ENCODE measurements at regions not wholly inside any gene's neighbourhood (a gene's known extent, or its start where the extent isn't known, plus 50 kb on each side); places are given as distances from the start of the nearest gene placed in this dataset.
"Not testable (repeated sequence)": the region's sequence is repeated elsewhere in the genome, so short reads cannot be mapped to it uniquely, and the experiment has no call there.

DNA sequence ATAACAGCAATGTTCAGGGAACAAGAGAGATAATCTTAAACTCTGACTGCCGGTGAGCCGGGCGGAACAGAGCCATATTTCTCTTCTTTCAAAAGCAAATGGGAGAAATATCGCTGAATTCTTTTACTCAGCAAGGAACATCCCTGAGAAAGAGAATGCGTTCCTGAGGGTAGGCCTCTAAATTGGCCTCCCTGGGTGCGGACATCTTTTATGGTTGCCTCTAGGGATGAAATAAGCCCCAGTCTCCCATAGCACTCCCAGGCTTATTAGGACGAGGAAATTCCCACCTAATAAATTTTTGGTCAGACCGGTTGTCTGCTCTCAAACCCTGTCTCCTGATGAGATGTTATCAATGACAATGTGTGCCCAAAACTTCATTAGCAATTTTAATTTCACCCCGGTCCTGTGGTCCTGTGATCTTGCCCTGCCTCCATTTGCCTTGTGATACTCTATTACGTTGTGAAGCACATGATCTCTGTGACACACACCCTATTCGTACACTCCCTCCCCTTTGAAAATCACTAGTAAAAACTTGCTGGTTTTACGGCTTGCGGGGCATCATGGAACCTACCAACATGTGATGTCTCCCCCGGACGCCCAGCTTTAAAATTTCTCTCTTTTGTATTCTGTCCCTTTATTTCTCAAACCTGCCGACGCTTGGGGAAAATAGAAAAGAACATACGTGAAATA lies 249.4 kb downstream of the RPL10L start:
- H3K27me3 Mint-ChIP-seq; POLR2A ChIA-PET; CTCF ChIA-PET; H3K27ac Mint-ChIP-seq; H3K9me3 Mint-ChIP-seq; H3K4me3 Mint-ChIP-seq; H3K4me1 Mint-ChIP-seq; H3K36me3 Mint-ChIP-seq (ENCODE audit: low read depth); DNase-seq: not testable (repeated sequence)

DNA sequence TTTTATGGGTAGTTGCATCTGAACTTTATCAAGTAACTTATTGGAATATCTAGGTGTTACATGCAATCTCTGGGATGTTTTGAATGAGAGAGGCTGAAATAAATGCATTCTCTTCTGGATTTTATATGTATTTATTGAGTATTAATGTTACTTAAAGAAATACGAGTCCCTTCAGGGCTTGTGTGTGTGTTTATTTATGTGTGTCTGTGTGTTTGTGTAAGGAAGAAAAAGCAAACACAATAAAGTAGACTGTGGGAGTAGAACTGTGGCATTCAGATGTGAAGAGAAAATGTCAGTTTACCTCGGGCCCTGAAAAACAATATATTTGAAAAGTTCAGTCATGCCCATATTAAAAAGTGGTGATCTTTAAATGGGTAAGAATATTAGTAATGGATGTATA lies 250.5 kb downstream of the RPL10L start:
- Mint-ChIP-seq H3K4me1 (no peaks in the 10 kb centered on the region), H3K27ac (no peak overlapping the region), H3K36me3 (ENCODE audit: low read depth) (no peaks in the 10 kb centered on the region), H3K27me3 (no peaks in the 10 kb centered on the region), H3K4me3 (no peak overlapping the region), H3K9me3 (no peaks in the 10 kb centered on the region)
- CTCF ChIA-PET = no interaction called here
- POLR2A ChIA-PET = no interaction called here
- no peak for DNase-seq

DNA sequence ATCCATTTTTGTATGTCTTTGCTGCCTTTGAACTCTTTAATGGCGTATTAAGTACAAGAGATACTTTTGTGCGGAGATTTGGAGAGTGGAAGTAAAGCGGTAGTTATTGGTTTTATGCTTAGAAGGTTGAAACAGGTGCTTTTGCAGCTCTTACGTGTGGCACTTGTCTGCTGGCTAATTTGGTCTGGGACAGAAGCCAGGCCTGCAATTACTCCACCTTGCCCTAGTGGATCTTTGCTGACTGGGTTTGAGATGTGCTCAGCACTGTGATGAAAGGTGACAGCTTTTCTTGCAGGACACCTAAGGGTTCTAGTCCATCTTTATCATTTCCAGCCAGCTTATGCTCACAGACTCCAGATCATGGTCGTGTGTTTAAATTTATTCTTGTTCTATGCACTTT lies 252.5 kb downstream of the RPL10L start:
- Mint-ChIP-seq H3K4me3 (no peak overlapping the region), H3K27me3 (no peaks in the 10 kb centered on the region), H3K27ac (no peak overlapping the region), H3K36me3 (ENCODE audit: low read depth) (no peaks in the 10 kb centered on the region), H3K9me3 (peaks cover under 1% of the 10 kb centered on the region), H3K4me1 (no peaks in the 10 kb centered on the region)
- DNase-seq = no peak
- CTCF ChIA-PET = no interaction called here
- POLR2A ChIA-PET = no interaction called here

DNA sequence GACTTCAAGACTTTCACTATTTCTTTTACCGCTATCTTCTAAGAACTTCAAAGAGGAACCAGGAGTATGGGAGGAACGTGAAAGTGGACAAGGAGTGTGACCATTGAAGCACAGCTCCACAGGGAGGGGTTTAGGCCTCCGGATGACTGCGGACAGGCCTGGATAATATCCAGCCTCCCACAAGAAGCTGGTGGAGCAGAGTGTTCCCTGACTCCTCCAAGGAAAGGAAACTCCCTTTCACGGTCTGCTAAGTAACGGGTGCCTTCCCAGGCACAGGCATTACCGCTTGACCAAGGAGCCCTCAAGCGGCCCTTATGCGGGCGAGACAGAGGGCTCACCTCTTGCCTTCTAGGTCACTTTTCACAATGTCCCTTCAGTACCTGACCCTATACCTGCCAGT lies 267.0 kb downstream of the RPL10L start:
- Mint-ChIP-seq H3K4me1 (no peaks in the 10 kb centered on the region), H3K27me3 (no peaks in the 10 kb centered on the region), H3K27ac (no peak overlapping the region), H3K36me3 (ENCODE audit: low read depth) (no peaks in the 10 kb centered on the region), H3K4me3 (no peak overlapping the region), H3K9me3 (peaks cover 7% of the 10 kb centered on the region)
- CTCF ChIA-PET = no interaction called here
- no peak for DNase-seq
- POLR2A ChIA-PET = no interaction called here

DNA sequence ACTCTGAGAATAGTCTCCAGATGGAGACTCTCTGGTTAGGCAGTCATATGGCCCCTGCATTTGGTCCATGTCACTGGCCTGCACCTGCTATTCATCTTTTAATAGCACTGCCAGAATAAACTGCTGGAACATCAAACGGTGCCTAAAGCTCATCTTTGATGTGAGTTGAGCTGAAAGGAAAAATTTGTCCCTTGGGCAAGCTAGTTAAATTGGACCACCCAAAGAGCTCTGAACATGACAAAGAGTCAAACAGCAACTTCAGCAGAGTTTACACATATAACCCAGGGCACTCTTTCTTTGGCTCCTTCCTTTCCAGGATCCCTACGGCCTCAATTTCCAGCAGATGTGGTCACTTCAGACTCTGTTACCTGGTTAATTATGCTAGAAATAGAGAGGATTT lies 269.9 kb downstream of the RPL10L start:
- H3K4me1 Mint-ChIP-seq = no peaks in the 10 kb centered on the region
- H3K27me3 Mint-ChIP-seq = no peaks in the 10 kb centered on the region
- no peak for DNase-seq
- no peak overlapping the region for H3K4me3 Mint-ChIP-seq
- CTCF ChIA-PET = interaction anchor here (0.6 kb wide), 1 partner anchor 475 kb away, joined by 3 read pairs; no protein-coding TSS in a partner anchor
- H3K36me3 Mint-ChIP-seq (ENCODE audit: low read depth) = no peaks in the 10 kb centered on the region
- H3K9me3 Mint-ChIP-seq = peaks cover 7% of the 10 kb centered on the region
- POLR2A ChIA-PET = no interaction called here
- H3K27ac Mint-ChIP-seq = no peak overlapping the region

DNA sequence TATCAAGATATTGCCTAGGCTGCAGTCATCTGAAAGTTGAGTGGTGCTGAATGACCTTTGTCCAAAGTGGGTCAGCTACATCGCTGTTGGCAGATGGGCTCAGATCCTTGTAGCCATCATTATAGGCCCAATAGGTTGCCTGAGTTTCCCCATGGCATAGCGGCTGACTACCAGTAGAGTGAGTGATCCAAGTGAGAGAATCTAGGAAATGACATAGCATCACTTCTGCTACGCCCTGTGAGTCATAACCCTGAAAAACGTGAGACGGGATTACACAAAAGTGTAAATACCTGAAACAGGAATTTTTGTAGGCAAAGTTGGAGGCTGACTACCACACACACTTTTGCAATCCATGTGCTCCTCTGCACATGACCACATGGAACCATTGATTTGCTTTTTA lies 273.3 kb downstream of the RPL10L start:
- Mint-ChIP-seq H3K27ac (no peak overlapping the region), H3K4me3 (no peak overlapping the region), H3K9me3 (peaks cover 8% of the 10 kb centered on the region), H3K4me1 (no peaks in the 10 kb centered on the region), H3K27me3 (no peaks in the 10 kb centered on the region), H3K36me3 (ENCODE audit: low read depth) (no peaks in the 10 kb centered on the region)
- POLR2A ChIA-PET = no interaction called here
- DNase-seq = no peak
- CTCF ChIA-PET = no interaction called here

DNA sequence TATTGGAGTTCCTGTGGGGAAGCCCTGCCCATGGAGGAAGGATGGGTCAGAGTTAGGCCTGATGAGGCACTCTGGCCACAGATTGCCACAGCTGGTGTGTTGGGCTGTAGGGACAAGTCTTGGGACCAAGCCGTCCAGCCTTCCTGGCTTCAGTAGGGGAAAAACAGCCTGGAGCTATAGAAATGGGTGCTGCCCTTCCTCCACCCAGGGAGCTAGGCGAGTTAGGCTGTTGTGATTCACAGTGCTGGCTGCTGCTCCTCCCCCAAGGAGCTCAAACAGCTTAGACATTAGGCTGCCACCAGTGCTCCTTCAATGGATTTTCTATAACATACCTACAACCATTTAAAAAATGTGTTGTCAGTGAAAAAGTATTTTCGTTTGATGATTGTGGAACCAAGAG lies 274.3 kb downstream of the RPL10L start:
- H3K9me3 Mint-ChIP-seq = peaks cover 7% of the 10 kb centered on the region

DNA sequence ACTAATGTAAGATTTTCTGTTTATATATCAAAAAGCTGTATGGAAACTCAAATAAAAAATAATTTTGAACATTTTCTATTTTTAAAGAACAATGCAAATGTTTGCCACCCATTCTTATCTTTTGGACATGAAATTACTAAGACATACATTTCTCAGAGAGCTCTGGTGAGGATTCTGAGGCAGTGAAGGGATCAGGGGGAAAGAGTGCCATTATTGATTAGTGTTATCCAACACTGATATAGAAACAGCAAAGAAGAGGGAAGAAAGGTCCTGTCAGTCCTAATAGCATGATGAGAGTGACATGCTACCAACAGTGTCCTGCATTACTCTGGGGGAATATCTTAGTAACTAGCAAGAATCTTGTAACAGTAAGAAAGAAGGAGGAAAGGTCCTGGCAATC lies 282.2 kb downstream of the RPL10L start:
- no peaks in the 10 kb centered on the region for H3K4me1 Mint-ChIP-seq

More for the DNA sequence above, 274.3 kb downstream of the RPL10L start:
- ChIA-PET POLR2A (no interaction called here), CTCF (no interaction called here)
- Mint-ChIP-seq H3K4me1 (no peaks in the 10 kb centered on the region), H3K27ac (no peak overlapping the region), H3K27me3 (no peaks in the 10 kb centered on the region), H3K36me3 (ENCODE audit: low read depth) (no peaks in the 10 kb centered on the region), H3K4me3 (no peak overlapping the region)
- DNase-seq = no peak

DNA sequence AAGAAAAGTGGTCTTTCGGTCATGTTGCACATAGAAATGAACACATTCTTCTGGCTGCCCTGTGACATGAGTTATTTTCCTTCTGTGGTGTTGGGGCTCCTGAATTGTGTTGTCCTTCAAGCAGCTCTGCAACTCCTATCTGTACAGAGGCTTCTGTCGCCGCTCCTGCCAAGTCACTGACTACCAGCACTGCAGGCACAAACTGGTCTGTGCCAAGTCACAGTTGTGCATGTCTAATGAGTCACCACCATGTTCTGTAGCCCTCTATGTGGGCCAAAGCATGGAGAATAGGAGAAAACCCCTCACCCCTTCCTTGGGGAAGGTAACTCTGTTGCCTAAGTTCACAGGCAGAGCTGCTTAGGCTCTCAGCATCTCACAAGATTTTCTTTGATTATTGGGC lies 283.3 kb downstream of the RPL10L start:
- H3K27me3 Mint-ChIP-seq = no peaks in the 10 kb centered on the region
- no peak overlapping the region for H3K4me3 Mint-ChIP-seq
- H3K4me1 Mint-ChIP-seq = no peaks in the 10 kb centered on the region
- no peak for DNase-seq
- no peaks in the 10 kb centered on the region for H3K36me3 Mint-ChIP-seq (ENCODE audit: low read depth)
- CTCF ChIA-PET = no interaction called here
- peaks cover 2% of the 10 kb centered on the region for H3K9me3 Mint-ChIP-seq
- no peak overlapping the region for H3K27ac Mint-ChIP-seq
- POLR2A ChIA-PET = no interaction called here

More for the DNA sequence above, 282.2 kb downstream of the RPL10L start:
- CTCF ChIA-PET = no interaction called here
- Mint-ChIP-seq H3K27ac (no peak overlapping the region), H3K27me3 (no peaks in the 10 kb centered on the region), H3K9me3 (peaks cover 5% of the 10 kb centered on the region), H3K36me3 (ENCODE audit: low read depth) (no peaks in the 10 kb centered on the region), H3K4me3 (no peak overlapping the region)
- POLR2A ChIA-PET = no interaction called here
- no peak for DNase-seq

DNA sequence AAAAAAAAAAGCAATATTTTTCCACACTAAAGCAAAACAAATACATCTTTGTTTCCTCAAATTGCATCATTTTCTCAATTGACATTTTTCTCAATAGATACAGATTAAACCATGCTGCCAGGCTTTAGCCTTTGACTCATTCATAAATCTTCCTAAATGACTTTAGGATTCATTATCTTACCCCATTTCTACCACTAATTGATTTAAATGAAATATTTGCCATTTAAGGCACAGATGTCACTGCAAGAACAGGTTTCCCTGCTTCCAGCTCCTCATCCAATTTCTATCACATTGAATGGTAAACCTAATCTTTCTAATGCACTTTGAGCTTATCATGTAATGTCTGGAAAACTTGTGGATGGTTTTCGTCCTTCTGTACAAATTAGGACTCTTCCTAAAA lies 298.7 kb downstream of the RPL10L start:
- Mint-ChIP-seq H3K27me3 (no peaks in the 10 kb centered on the region), H3K36me3 (ENCODE audit: low read depth) (no peaks in the 10 kb centered on the region), H3K27ac (no peak overlapping the region), H3K9me3 (peaks cover 2% of the 10 kb centered on the region), H3K4me3 (no peak overlapping the region), H3K4me1 (no peaks in the 10 kb centered on the region)
- ChIA-PET CTCF (no interaction called here), POLR2A (no interaction called here)
- DNase-seq = no peak

DNA sequence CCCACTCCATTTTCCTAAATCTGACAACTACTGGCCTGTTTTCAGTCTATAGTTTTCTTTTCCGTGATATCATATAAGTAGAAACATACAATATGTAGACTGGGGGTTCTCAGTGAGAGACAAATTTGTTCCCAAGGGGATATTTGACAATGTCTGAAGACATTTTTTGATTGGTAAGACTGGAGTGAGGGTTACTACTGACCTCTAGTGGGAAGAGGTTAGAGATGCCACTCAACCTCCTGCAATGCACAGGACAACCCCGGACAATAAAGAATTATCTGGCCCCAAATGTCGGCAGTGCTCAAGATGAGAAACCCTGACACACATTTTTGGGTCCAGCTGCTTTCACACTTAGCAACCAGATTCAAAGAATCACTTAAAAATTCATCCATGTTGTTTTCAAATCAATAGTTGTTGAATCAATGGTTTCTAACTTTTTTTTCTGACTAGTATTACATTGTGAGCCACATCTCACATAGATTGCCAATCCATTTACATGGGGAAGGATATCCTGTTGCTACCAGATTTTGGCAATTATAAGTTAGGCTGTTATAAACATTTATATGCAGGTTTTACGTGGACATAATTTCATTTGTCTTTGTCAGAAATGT lies 307.1 kb downstream of the RPL10L start:
- DNase-seq = no peak
- Mint-ChIP-seq H3K4me1 (no peaks in the 10 kb centered on the region), H3K36me3 (ENCODE audit: low read depth) (no peaks in the 10 kb centered on the region), H3K4me3 (no peak overlapping the region), H3K9me3 (peaks cover 2% of the 10 kb centered on the region), H3K27ac (no peak overlapping the region), H3K27me3 (no peaks in the 10 kb centered on the region)
- CTCF ChIA-PET = no interaction called here
- POLR2A ChIA-PET = no interaction called here

DNA sequence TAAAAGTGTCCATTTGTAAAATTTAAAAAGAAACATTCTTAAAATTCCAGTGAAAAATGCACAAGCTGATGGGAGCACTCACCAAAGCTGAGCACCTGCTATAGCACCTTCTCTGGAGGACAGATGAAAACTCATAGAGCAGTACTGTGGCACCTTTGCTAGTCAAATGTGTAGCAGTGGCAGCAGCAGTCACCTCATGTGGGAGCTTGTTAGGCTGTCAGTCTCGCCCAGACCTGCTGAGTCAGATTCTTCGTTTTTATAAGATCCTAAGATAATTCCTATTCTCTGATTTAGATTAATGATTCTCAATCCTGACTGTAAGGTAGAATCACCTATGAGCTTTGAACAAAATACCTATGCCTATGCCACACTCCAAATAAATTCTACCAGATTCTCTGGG lies 325.8 kb downstream of the RPL10L start:
- POLR2A ChIA-PET = no interaction called here
- no peaks in the 10 kb centered on the region for H3K36me3 Mint-ChIP-seq (ENCODE audit: low read depth)
- no peaks in the 10 kb centered on the region for H3K27me3 Mint-ChIP-seq
- no peaks in the 10 kb centered on the region for H3K4me1 Mint-ChIP-seq
- DNase-seq = no peak
- no peak overlapping the region for H3K4me3 Mint-ChIP-seq
- no peak overlapping the region for H3K27ac Mint-ChIP-seq
- CTCF ChIA-PET = no interaction called here
- no peaks in the 10 kb centered on the region for H3K9me3 Mint-ChIP-seq

DNA sequence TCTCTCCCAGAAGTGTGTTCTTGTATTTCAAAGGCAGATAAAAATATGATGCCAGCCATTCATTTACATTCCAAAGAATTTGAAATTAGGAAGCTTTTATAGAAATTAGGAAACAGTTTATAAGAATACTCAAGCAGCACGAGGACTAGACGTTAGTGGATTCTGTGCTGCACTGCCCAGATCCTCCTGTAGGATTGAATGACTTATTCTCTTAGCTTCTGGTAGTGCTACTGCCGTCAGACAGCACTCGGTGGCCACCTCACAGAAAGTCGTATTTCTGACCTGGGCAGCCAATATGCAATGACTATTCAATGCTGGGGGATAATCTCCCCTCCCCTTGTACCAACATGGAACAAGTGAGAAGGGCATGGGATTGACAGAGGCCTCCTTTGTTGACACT lies 326.4 kb downstream of the RPL10L start:
- ChIA-PET CTCF (no interaction called here), POLR2A (no interaction called here)
- Mint-ChIP-seq H3K27me3 (no peaks in the 10 kb centered on the region), H3K36me3 (ENCODE audit: low read depth) (no peaks in the 10 kb centered on the region), H3K4me1 (no peaks in the 10 kb centered on the region), H3K27ac (no peak overlapping the region), H3K4me3 (no peak overlapping the region), H3K9me3 (no peaks in the 10 kb centered on the region)
- DNase-seq = no peak

DNA sequence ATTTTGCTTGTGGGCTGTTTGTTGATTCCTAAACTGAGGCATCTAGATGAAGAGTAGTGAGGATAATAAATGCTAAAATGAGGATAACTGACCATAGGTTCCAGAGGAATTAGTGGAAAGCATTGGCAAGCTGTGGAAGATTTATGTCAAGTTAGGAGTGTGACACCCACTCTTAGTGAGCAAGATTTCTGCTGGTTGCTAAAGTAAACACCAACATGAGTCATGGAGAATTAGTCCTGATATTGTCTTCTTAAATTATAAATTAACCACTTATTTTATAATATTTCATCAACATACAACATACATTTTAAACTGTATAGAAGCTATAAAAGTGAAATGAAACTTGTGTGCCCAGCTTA lies 328.2 kb downstream of the RPL10L start:
- no peak overlapping the region for H3K27ac Mint-ChIP-seq
- H3K9me3 Mint-ChIP-seq = no peaks in the 10 kb centered on the region
- no peak for DNase-seq
- H3K4me1 Mint-ChIP-seq = no peaks in the 10 kb centered on the region
- ChIA-PET CTCF (no interaction called here), POLR2A (no interaction called here)
- no peaks in the 10 kb centered on the region for H3K27me3 Mint-ChIP-seq
- H3K4me3 Mint-ChIP-seq = no peak overlapping the region
- H3K36me3 Mint-ChIP-seq (ENCODE audit: low read depth) = no peaks in the 10 kb centered on the region
